GM12892 (cell line): ENCODE measurements at regions not wholly inside any gene's neighbourhood (a gene's known extent, or its start where the extent isn't known, plus 50 kb on each side); places are given as distances from the start of the nearest gene placed in this dataset.

Experiments used
- POLR2A ChIP-seq: IDR thresholded peaks from 2 replicates; pipeline ENCODE4 v1.6.1; 2011; ENCODE audit warnings: low read depth, low read length, control low read depth
- POLR2AphosphoS5 ChIP-seq: IDR thresholded peaks from 2 replicates; pipeline ENCODE4 v1.6.1; 2011; ENCODE audit warnings: low read depth, low read length, control low read depth
- TAF1 ChIP-seq: IDR thresholded peaks from 2 replicates; pipeline ENCODE4 v1.6.1; 2011; ENCODE audit warnings: low read depth, mild to moderate bottlenecking, control low read depth, low read length, borderline replicate concordance

DNA sequence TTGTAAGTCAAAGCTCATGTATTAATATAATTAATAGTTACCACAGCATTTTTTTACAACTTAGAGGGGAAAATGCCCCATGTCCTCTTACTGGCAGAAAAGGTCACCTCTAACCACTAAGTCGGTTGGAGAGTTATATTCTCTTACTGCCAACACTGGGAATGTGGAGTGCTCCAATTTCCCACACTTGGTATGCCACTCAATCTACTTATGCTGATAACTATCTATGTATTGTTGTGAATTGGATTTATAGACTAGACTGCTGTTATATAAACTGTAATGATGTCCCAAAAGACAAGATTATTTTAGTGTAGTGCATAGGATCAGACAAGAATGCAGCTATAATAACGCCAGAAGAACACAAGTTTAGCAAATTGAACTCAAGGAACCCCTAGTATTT is 2385.2 kb upstream of the C9orf72 start:
- TF ChIP-seq POLR2A: no peak
- TF ChIP-seq POLR2AphosphoS5: no peak
- TF ChIP-seq TAF1: no peak
